Endothelial cell of umbilical vein (primary cell): ENCODE measurements at regions not wholly inside any gene's neighbourhood (a gene's known extent, or its start where the extent isn't known, plus 50 kb on each side); places are given as distances from the start of the nearest gene placed in this dataset.

Experiments
- BruUV-seq: library from RNA; stranded (reverse); fragments of 400-500 nt; replicated peaks from 2 replicates; lab custom pipeline; 2021; lab: Mats Ljungman, UMichigan
- CTCF ChIA-PET: fragments of 300-600, 350-600 bp; sonication (Branson Sonifier 250); formaldehyde crosslinking; loops from one replicate; lab custom pipeline; 2021; ENCODE audit warnings: antibody characterized with exemption, inconsistent platforms; lab: Charles Lee
- POLR2A ChIA-PET: fragments of 300-600, 350-600 bp; sonication (Branson Sonifier 250); formaldehyde crosslinking; loops from one replicate; lab custom pipeline; 2021; ENCODE audit warnings: antibody characterized with exemption, inconsistent platforms; lab: Charles Lee
- DNase-seq: peaks from one replicate; pipeline ENCODE4 v3.0.0-alpha.2; 2011; ENCODE audit warnings: low read depth, low spot score
- FAIRE-seq: peaks from 2 replicates; lab custom pipeline; 2011; peaks lifted over from hg19 to GRCh38; lab: Jason Lieb, UNC
- H2AFZ ChIP-seq: 2 replicates; pipeline ENCODE4 v1.6.0; 2012; ENCODE audit warnings: low read depth, low read length, control low read depth, inconsistent platforms
- H3K27ac ChIP-seq: 2 replicates; pipeline ENCODE4 v1.5.1; 2011; ENCODE audit warnings: low read depth, mild to moderate bottlenecking, control low read depth, low read length, moderate library complexity; ENCODE audit not compliant: insufficient read depth
- H3K27me3 ChIP-seq, 2 experiments: 2 replicates each; pipeline versions ENCODE4 v1.6.0 to v1.6.1; 2011; ENCODE audit warnings: low read length in 2 of 2, mixed read lengths in 1 of 2; ENCODE audit not compliant: control insufficient read depth in 2 of 2, insufficient read depth in 2 of 2
- H3K36me3 ChIP-seq, 2 experiments: 2 replicates in 1 of 2; 3 replicates in 1 of 2; pipeline ENCODE4 v1.5.1; 2011; ENCODE audit warnings: low read length in 2 of 2, mild to moderate bottlenecking in 1 of 2, moderate library complexity in 1 of 2; ENCODE audit not compliant: control insufficient read depth in 2 of 2, insufficient read depth in 2 of 2; ENCODE audit errors: extremely low read depth in 1 of 2
- H3K4me1 ChIP-seq: 3 replicates; pipeline ENCODE4 v1.5.1; 2011; ENCODE audit warnings: mild to moderate bottlenecking, low read length; ENCODE audit not compliant: control insufficient read depth, insufficient read depth; ENCODE audit errors: extremely low read depth
- H3K4me2 ChIP-seq: 2 replicates; pipeline ENCODE4 v1.6.1; 2011; ENCODE audit warnings: low read length, control low read depth, mixed read lengths; ENCODE audit not compliant: insufficient read depth
- H3K4me3 ChIP-seq, 3 experiments: fragments of 200-600 bp in 1 of 3; sonication (generic), shearing (Covaris generic) in 1 of 3; replicated peaks in 1 of 3; 2 replicates each; pipeline ENCODE4 v1.5.1; 2011 to 2016; ENCODE audit warnings: control low read depth in 3 of 3, low read length in 3 of 3, mild to moderate bottlenecking in 2 of 3, inconsistent platforms in 1 of 3, low read depth in 1 of 3, moderate library complexity in 1 of 3; ENCODE audit not compliant: insufficient read depth in 1 of 3
- H3K79me2 ChIP-seq: 2 replicates; pipeline ENCODE4 v1.6.0; 2012; ENCODE audit warnings: low read length, inconsistent platforms; ENCODE audit not compliant: control insufficient read depth, insufficient read depth
- H3K9ac ChIP-seq: replicated peaks from 2 replicates; pipeline ENCODE3; 2011; ENCODE audit warnings: low read length, control low read depth; ENCODE audit not compliant: insufficient read depth; ENCODE audit errors: extremely low read depth
- H3K9me1 ChIP-seq: replicated peaks from 3 replicates; pipeline ENCODE4 v1.6.0; 2011; ENCODE audit warnings: mild to moderate bottlenecking, low read length; ENCODE audit not compliant: control insufficient read depth, insufficient read depth; ENCODE audit errors: extremely low read depth
- H3K9me3 ChIP-seq: replicated peaks from 2 replicates; pipeline ENCODE4 v1.5.1; 2012; ENCODE audit warnings: low read length, inconsistent platforms; ENCODE audit not compliant: control insufficient read depth, insufficient read depth
- H4K20me1 ChIP-seq: replicated peaks from 2 replicates; pipeline ENCODE3; 2011; ENCODE audit warnings: mild to moderate bottlenecking, low read length; ENCODE audit not compliant: control insufficient read depth, insufficient read depth; ENCODE audit errors: extremely low read depth
- EZH2 ChIP-seq: IDR thresholded peaks from 2 replicates; pipeline ENCODE4 v1.6.1; 2012; ENCODE audit warnings: borderline replicate concordance, low read depth, mild to moderate bottlenecking, moderate library complexity, low read length, inconsistent platforms; ENCODE audit not compliant: severe bottlenecking
- FOS ChIP-seq: IDR thresholded peaks from 2 replicates; pipeline ENCODE4 v1.6.1; 2011; ENCODE audit warnings: mild to moderate bottlenecking, low read length, moderate library complexity, borderline replicate concordance; ENCODE audit not compliant: insufficient read depth
- GATA2 ChIP-seq: IDR thresholded peaks from 2 replicates; pipeline ENCODE4 v1.7.0; 2011; ENCODE audit warnings: low read depth, mild to moderate bottlenecking, moderate library complexity, mixed read lengths, low read length; ENCODE audit not compliant: insufficient read length, insufficient read depth
- JUN ChIP-seq: IDR thresholded peaks from 2 replicates; pipeline ENCODE4 v1.6.1; 2011; ENCODE audit warnings: borderline replicate concordance, low read depth; ENCODE audit not compliant: insufficient read length, insufficient read depth
- MYC ChIP-seq: IDR thresholded peaks from one replicate; pipeline ENCODE4 v1.6.1; 2011; ENCODE audit warnings: mild to moderate bottlenecking, low read depth, low read length
- POLR2A ChIP-seq: IDR thresholded peaks from 2 replicates; pipeline ENCODE4 v1.6.1; 2012; ENCODE audit warnings: low read depth, mild to moderate bottlenecking, control low read depth, low read length
- POLR2AphosphoS5 ChIP-seq: IDR thresholded peaks from 2 replicates; pipeline ENCODE4 v1.6.1; 2012; ENCODE audit warnings: low read depth, mild to moderate bottlenecking, control low read depth, low read length, moderate library complexity; ENCODE audit not compliant: insufficient read depth
- dilution Hi-C: fragments of 300-500 bp; cut with MboI; formaldehyde crosslinking; loops from one replicate; pipeline ENCODE4 v1.15.0; 2019; ENCODE audit warnings: low sequenced_read_pairs; ENCODE audit not compliant: extremely low pct_ligation_motif_present
- intact Hi-C: fragments of 100-400 bp; cut with micrococcal nuclease; formaldehyde crosslinking; loops from one replicate; pipeline ENCODE4 v1.10.0; 2022
- TF ChIP-seq, protein P1 (sequence below): IDR thresholded peaks from 2 replicates; pipeline ENCODE4 v1.6.1; 2011; ENCODE audit not compliant: insufficient read depth, insufficient read length

GRCh38 chr17:65404761-65405160 lies 156.7 kb downstream of the AXIN2 start:
- Histone ChIP-seq H3K79me2 (no peaks in the 10 kb centered on the region), H3K4me2 (no peak overlapping the region), H3K4me1 (peaks cover 3% of the 10 kb centered on the region), H4K20me1 (no peaks in the 10 kb centered on the region), H3K27ac (no peak overlapping the region), H2AFZ (no peak overlapping the region), H3K9me1 (no peaks in the 10 kb centered on the region), H3K36me3 (no peaks in the 10 kb centered on the region), H3K27me3 (peaks cover 2 to 8% of the 10 kb centered on the region in 2 experiments), H3K9ac (no peak overlapping the region), H3K9me3 (no peaks in the 10 kb centered on the region), H3K4me3 (no peak overlapping the region)
- POLR2A ChIA-PET, result no interaction called here
- CTCF ChIA-PET, result no interaction called here
- intact Hi-C loops (no loop called here), dilution Hi-C loops (no loop called here)
- FAIRE-seq, result no peak
- BruUV-seq, result no TSS peak
- TF ChIP-seq MYC, result no peak
- TF ChIP-seq FOS, result no peak
- TF ChIP-seq JUN, result no peak
- TF ChIP-seq GATA2, result no peak
- TF ChIP-seq EZH2, result no peak
- no peak for DNase-seq

GRCh38 chr17:65403626-65404025 lies 157.8 kb downstream of the AXIN2 start:
- H3K27ac ChIP-seq, result no peak overlapping the region
- H3K79me2 ChIP-seq, result no peaks in the 10 kb centered on the region
- FAIRE-seq, result no peak

More at GRCh38 chr17:65403626-65404025, 157.8 kb downstream of the AXIN2 start:
- no peaks in the 10 kb centered on the region for H3K36me3 ChIP-seq
- no peak overlapping the region for H3K9ac ChIP-seq
- ChIA-PET CTCF (interaction anchor here (1.6 kb wide), 1 partner anchor 109 kb away, joined by 6 read pairs; no protein-coding TSS in a partner anchor), POLR2A (no interaction called here)
- H3K9me1 ChIP-seq, result no peaks in the 10 kb centered on the region
- H2AFZ ChIP-seq, result no peak overlapping the region
- H3K27me3 ChIP-seq, result peaks cover 2 to 8% of the 10 kb centered on the region in 2 experiments
- intact Hi-C loops, result no loop called here
- H3K4me3 ChIP-seq, result no peak overlapping the region
- no peaks in the 10 kb centered on the region for H3K9me3 ChIP-seq
- dilution Hi-C loops, result no loop called here
- TF ChIP-seq JUN (no peak), EZH2 (no peak), POLR2A (no peak), FOS (no peak), GATA2 (no peak), POLR2AphosphoS5 (no peak), MYC (no peak)
- TF ChIP-seq, protein P1, sequence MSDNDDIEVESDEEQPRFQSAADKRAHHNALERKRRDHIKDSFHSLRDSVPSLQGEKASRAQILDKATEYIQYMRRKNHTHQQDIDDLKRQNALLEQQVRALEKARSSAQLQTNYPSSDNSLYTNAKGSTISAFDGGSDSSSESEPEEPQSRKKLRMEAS, result no peak
- peaks cover 3% of the 10 kb centered on the region for H3K4me1 ChIP-seq
- no peak overlapping the region for H3K4me2 ChIP-seq
- BruUV-seq, result no TSS peak
- no peaks in the 10 kb centered on the region for H4K20me1 ChIP-seq
- DNase-seq, result no peak
